GM19372 (cell line): ENCODE measurements at regions not wholly inside any gene's neighbourhood (a gene's known extent, or its start where the extent isn't known, plus 50 kb on each side); places are given as distances from the start of the nearest gene placed in this dataset.
A peak's percentile ranks its signal among the peaks of the same experiment; 100 is the strongest.

ENCODE experiments used
- ATAC-seq: cut with Tn5 transposase; IDR thresholded peaks from one replicate; pipeline ENCODE4 v1.9.1; 2021; ENCODE audit warnings: mild to moderate bottlenecking, low read depth, moderate library complexity; ENCODE audit not compliant: unreplicated experiment

GRCh38 chr12:97082029-97082428, 175.0 kb downstream of the NEDD1 start:
- ATAC-seq = no peak

GRCh38 chr12:97093187-97093683, 186.2 kb downstream of the NEDD1 start:
- ATAC-seq = no peak

- no peak for ATAC-seq
Measured at GRCh38 chr12:97097734-97098133, 190.7 kb downstream of the NEDD1 start.

GRCh38 chr12:97109441-97109840, 202.4 kb downstream of the NEDD1 start:
- ATAC-seq = no peak

- ATAC-seq = no peak
Measured at GRCh38 chr12:97112136-97112535, 205.1 kb downstream of the NEDD1 start.

- no peak for ATAC-seq
Measured at GRCh38 chr12:97118796-97119375, 211.8 kb downstream of the NEDD1 start.

- no peak for ATAC-seq
Measured at GRCh38 chr12:97127061-97127460, 220.0 kb downstream of the NEDD1 start.

GRCh38 chr12:97131220-97131981, 224.3 kb downstream of the NEDD1 start:
- no peak for ATAC-seq

- no peak for ATAC-seq
Measured at GRCh38 chr12:97132270-97132669, 225.2 kb downstream of the NEDD1 start.

GRCh38 chr12:97134495-97134894, 227.4 kb downstream of the NEDD1 start:
- ATAC-seq = no peak

- no peak for ATAC-seq
Measured at GRCh38 chr12:97140355-97140754, 233.3 kb downstream of the NEDD1 start.

GRCh38 chr12:97142737-97143410, 235.8 kb downstream of the NEDD1 start:
- ATAC-seq = no peak

GRCh38 chr12:97148941-97149559, 242.0 kb downstream of the NEDD1 start:
- ATAC-seq = peak; percentile 98

GRCh38 chr12:97151481-97151880, 244.4 kb downstream of the NEDD1 start:
- ATAC-seq = no peak

- no peak for ATAC-seq
Measured at GRCh38 chr12:97159377-97159776, 252.3 kb downstream of the NEDD1 start.

GRCh38 chr12:97160277-97160676, 253.2 kb downstream of the NEDD1 start:
- no peak for ATAC-seq

GRCh38 chr12:97162173-97162572, 255.1 kb downstream of the NEDD1 start:
- ATAC-seq = no peak

- no peak for ATAC-seq
Measured at GRCh38 chr12:97164936-97165335, 257.9 kb downstream of the NEDD1 start.

GRCh38 chr12:97167598-97167997, 260.5 kb downstream of the NEDD1 start:
- no peak for ATAC-seq

GRCh38 chr12:97168804-97169203, 261.7 kb downstream of the NEDD1 start:
- ATAC-seq = no peak
